B cell (primary cell): ENCODE measurements at regions not wholly inside any gene's neighbourhood (a gene's known extent, or its start where the extent isn't known, plus 50 kb on each side); places are given as distances from the start of the nearest gene placed in this dataset.

ENCODE experiments used
- ATAC-seq: fragments of 200-7000 bp; cut with Tn5 transposase; one replicate; pipeline ENCODE4 v1.10.0; 2021; ENCODE audit warnings: low read depth, mild to moderate bottlenecking, moderate number of reproducible peaks, moderate library complexity
- CTCF ChIA-PET: fragments of 350-600 bp; sonication (Branson Sonifier 250); formaldehyde crosslinking; loops from one replicate; lab custom pipeline; 2021; ENCODE audit warnings: antibody characterized with exemption, inconsistent platforms; lab: Charles Lee
- POLR2A ChIA-PET: fragments of 350-600 bp; sonication (Branson Sonifier 250); formaldehyde crosslinking; loops from one replicate; lab custom pipeline; 2021; ENCODE audit warnings: antibody characterized with exemption; lab: Charles Lee
- DNase-seq: peaks from one replicate; pipeline ENCODE4 v3.0.0; 2013
- H2AFZ ChIP-seq: 2 replicates; pipeline ENCODE4 v1.6.1; 2012; ENCODE audit warnings: mild to moderate bottlenecking, low read depth, low read length; ENCODE audit not compliant: insufficient read depth, poor library complexity, severe bottlenecking
- H3K27ac ChIP-seq, 2 donors: 1 replicate in 1 of 2; 2 replicates in 1 of 2; pipeline ENCODE4 v1.5.1; 2012 to 2013; ENCODE audit warnings: low read length in 2 of 2, mild to moderate bottlenecking in 2 of 2, moderate library complexity in 1 of 2
- H3K27me3 ChIP-seq, 4 experiments: fragments of 200-600 bp in 1 of 4; sonication (generic) in 1 of 4; replicated peaks in 1 of 4; 1 replicate in 2 of 4; 2 replicates in 2 of 4; pipeline versions ENCODE4 v1.6.1 to v1.7.0; 2013 to 2016; ENCODE audit warnings: low read length in 3 of 4, mild to moderate bottlenecking in 2 of 4, mixed read lengths in 1 of 4, moderate library complexity in 1 of 4; ENCODE audit not compliant: insufficient read depth in 4 of 4, control insufficient read depth in 3 of 4; ENCODE audit errors: control extremely low read depth in 1 of 4
- H3K36me3 ChIP-seq, 2 experiments: replicated peaks in 1 of 2; 1 replicate in 1 of 2; 2 replicates in 1 of 2; pipeline versions ENCODE4 v1.6.1 to v1.7.1; 2013; ENCODE audit warnings: low read length in 1 of 2; ENCODE audit not compliant: insufficient read depth in 2 of 2, control insufficient read depth in 1 of 2; ENCODE audit errors: control extremely low read depth in 1 of 2, extremely low read depth in 1 of 2
- H3K4me1 ChIP-seq, 2 donors: fragments of 200-600 bp in 1 of 2; sonication (generic) in 1 of 2; 1 replicate in 1 of 2; 2 replicates in 1 of 2; pipeline versions ENCODE4 v1.5.1 to v1.6.1; 2013 to 2017; ENCODE audit warnings: low read length in 2 of 2; ENCODE audit not compliant: control insufficient read depth in 2 of 2, insufficient read depth in 2 of 2
- H3K4me2 ChIP-seq: replicated peaks from 2 replicates; pipeline ENCODE3; 2012; ENCODE audit warnings: mild to moderate bottlenecking, low read depth, low read length; ENCODE audit not compliant: poor library complexity, severe bottlenecking
- H3K4me3 ChIP-seq, 5 experiments: fragments of 200-600 bp in 1 of 5; sonication (generic) in 1 of 5; 1 replicate in 3 of 5; 2 replicates in 2 of 5; pipeline versions ENCODE4 v1.5.1 to v1.7.0; 2011 to 2016; ENCODE audit warnings: low read length in 4 of 5, mild to moderate bottlenecking in 4 of 5, low read depth in 2 of 5, control low read depth in 1 of 5, moderate library complexity in 1 of 5; ENCODE audit not compliant: insufficient read depth in 1 of 5; ENCODE audit errors: control extremely low read depth in 1 of 5, extremely low read depth in 1 of 5
- H3K79me2 ChIP-seq: fragments of 200-600 bp; sonication (generic); one replicate; pipeline ENCODE4 v1.6.0; 2016; ENCODE audit warnings: low read length; ENCODE audit not compliant: control insufficient read depth, insufficient read depth
- H3K9ac ChIP-seq: fragments of 200-600 bp; sonication (generic); 2 replicates; pipeline ENCODE4 v1.6.1; 2017; ENCODE audit warnings: mild to moderate bottlenecking, low read length, moderate library complexity
- H3K9me3 ChIP-seq, 3 donors: one replicate each; pipeline versions ENCODE4 v1.6.1 to v1.7.1; 2013; ENCODE audit warnings: low read length in 2 of 3; ENCODE audit not compliant: control insufficient read depth in 2 of 3, insufficient read depth in 1 of 3; ENCODE audit errors: control extremely low read depth in 1 of 3
- H4K20me1 ChIP-seq: 2 replicates; pipeline ENCODE4 v1.6.0; 2012; ENCODE audit warnings: mild to moderate bottlenecking, low read length; ENCODE audit not compliant: insufficient read depth, control insufficient read depth, poor library complexity, severe bottlenecking
- H3K27ac Mint-ChIP-seq: one replicate; pipeline ENCODE4 v1.8.0; 2021; ENCODE audit warnings: mixed read lengths
- H3K27me3 Mint-ChIP-seq: one replicate; pipeline ENCODE4 v1.8.0; 2021; ENCODE audit warnings: mixed read lengths
- H3K4me1 Mint-ChIP-seq: one replicate; pipeline ENCODE4 v1.8.0; 2021; ENCODE audit warnings: mixed read lengths
- H3K4me3 Mint-ChIP-seq: one replicate; pipeline ENCODE4 v1.8.0; 2021; ENCODE audit warnings: mixed read lengths
- H3K9me3 Mint-ChIP-seq: one replicate; pipeline ENCODE4 v1.8.0; 2022; ENCODE audit warnings: mixed read lengths; ENCODE audit not compliant: insufficient read depth
- CTCF ChIP-seq: fragments of 200-600 bp; IDR thresholded peaks from one replicate; pipeline ENCODE4 v1.8.0; 2022; ENCODE audit warnings: antibody characterized with exemption, mild to moderate bottlenecking
- EZH2 ChIP-seq: IDR thresholded peaks from 2 replicates; pipeline ENCODE4 v1.6.1; 2012; ENCODE audit warnings: borderline replicate concordance, low read depth, mild to moderate bottlenecking, moderate library complexity, low read length; ENCODE audit not compliant: insufficient read depth, poor library complexity, severe bottlenecking
- WGBS: methylation state at CpG from one replicate; pipeline ENCODE4 v1.1.5; 2013; ENCODE audit warnings: missing lambda C conversion rate; ENCODE audit not compliant: insufficient coverage; 5-methylcytosine and 5-hydroxymethylcytosine counted together
- intact Hi-C: fragments of 100-400 bp; cut with micrococcal nuclease; formaldehyde crosslinking; loops from one replicate; pipeline ENCODE4 v1.10.0; 2022

GRCh38 chr21:15415541-15416261, 314.1 kb upstream of the USP25 start:
- Histone ChIP-seq H3K9ac (no peak overlapping the region), H3K79me2 (no peaks in the 10 kb centered on the region), H2AFZ (no peak overlapping the region), H3K36me3 (no peaks in the 10 kb centered on the region), H3K9me3 (no peaks in the 10 kb centered on the region), H3K4me2 (no peak overlapping the region), H3K4me3 (no peak overlapping the region), H4K20me1 (no peaks in the 10 kb centered on the region), H3K27ac (no peak overlapping the region), H3K4me1 (no peaks in the 10 kb centered on the region), H3K27me3 (no peaks in the 10 kb centered on the region)
- Mint-ChIP-seq H3K9me3 (peaks cover 6% of the 10 kb centered on the region), H3K27me3 (no peaks in the 10 kb centered on the region), H3K4me1 (no peaks in the 10 kb centered on the region), H3K27ac (no peak overlapping the region), H3K4me3 (no peak overlapping the region)
- no peak for DNase-seq
- no peak for TF ChIP-seq CTCF
- TF ChIP-seq EZH2, result no peak
- intact Hi-C loops, result no loop called here
- ChIA-PET POLR2A (no interaction called here), CTCF (interaction anchor here (1.6 kb wide), 1 partner anchor 68 kb away, joined by 3 read pairs; no protein-coding TSS in a partner anchor)
- no peak for ATAC-seq
- 80% methylated on average over 1 of the region's 2 CpGs for WGBS

- Histone ChIP-seq H3K36me3 (no peaks in the 10 kb centered on the region), H3K27ac (no peak overlapping the region), H3K27me3 (no peaks in the 10 kb centered on the region), H3K9me3 (no peaks in the 10 kb centered on the region), H3K4me1 (no peaks in the 10 kb centered on the region), H3K79me2 (no peaks in the 10 kb centered on the region), H3K4me2 (no peak overlapping the region), H3K9ac (no peak overlapping the region), H2AFZ (no peak overlapping the region), H4K20me1 (no peaks in the 10 kb centered on the region), H3K4me3 (no peak overlapping the region)
- H3K9me3 Mint-ChIP-seq, result no peaks in the 10 kb centered on the region
- H3K4me1 Mint-ChIP-seq, result no peaks in the 10 kb centered on the region
- H3K27ac Mint-ChIP-seq, result no peak overlapping the region
- H3K27me3 Mint-ChIP-seq, result no peaks in the 10 kb centered on the region
- POLR2A ChIA-PET, result no interaction called here
- WGBS, result 96% methylated on average over 4 of the region's 5 CpGs
- DNase-seq (no peak), ATAC-seq (no peak)
- H3K4me3 Mint-ChIP-seq, result no peak overlapping the region
- CTCF ChIA-PET, result interaction anchor here (1.0 kb wide), 1 partner anchor 613 kb away, joined by 4 read pairs; no protein-coding TSS in a partner anchor
- intact Hi-C loops, result no loop called here
- TF ChIP-seq CTCF (no peak), EZH2 (no peak)
These were observed 308.3 kb upstream of the USP25 start for GRCh38 chr21:15421441-15421881.
